CD14-positive monocyte (primary cell): ENCODE measurements at regions not wholly inside any gene's neighbourhood (a gene's known extent, or its start where the extent isn't known, plus 50 kb on each side); places are given as distances from the start of the nearest gene placed in this dataset.

Experiments used
- DNase-seq, 3 donors: peaks; one replicate each; pipeline ENCODE4 v3.0.0-alpha.2; 2011 to 2022
- H2AFZ ChIP-seq: 2 replicates; pipeline ENCODE4 v1.6.0; 2012; ENCODE audit warnings: mild to moderate bottlenecking, low read depth, low read length, inconsistent platforms; ENCODE audit not compliant: insufficient read depth, poor library complexity, severe bottlenecking
- H3K27ac ChIP-seq, 2 donors: 1 replicate in 1 of 2; 2 replicates in 1 of 2; pipeline ENCODE4 v1.5.1; 2012 to 2013; ENCODE audit warnings: low read length in 2 of 2, control low read depth in 1 of 2, inconsistent platforms in 1 of 2, low read depth in 1 of 2, mild to moderate bottlenecking in 1 of 2
- H3K27me3 ChIP-seq, 2 donors: one replicate each; pipeline versions ENCODE4 v1.6.0 to v1.6.1; 2011 to 2013; ENCODE audit warnings: low read length in 2 of 2; ENCODE audit not compliant: control insufficient read depth in 2 of 2, insufficient read depth in 2 of 2
- H3K36me3 ChIP-seq, 2 donors: replicated peaks in 1 of 2; 1 replicate in 1 of 2; 2 replicates in 1 of 2; pipeline versions ENCODE4 v1.5.1 to v1.6.1; 2012 to 2013; ENCODE audit warnings: low read length in 2 of 2, control low read depth in 1 of 2, inconsistent platforms in 1 of 2, mild to moderate bottlenecking in 1 of 2; ENCODE audit not compliant: insufficient read depth in 2 of 2, control insufficient read depth in 1 of 2
- H3K4me1 ChIP-seq, 2 donors: 1 replicate in 1 of 2; 2 replicates in 1 of 2; pipeline versions ENCODE4 v1.5.1 to v1.6.1; 2012 to 2013; ENCODE audit warnings: low read length in 2 of 2, control low read depth in 1 of 2, inconsistent platforms in 1 of 2, mild to moderate bottlenecking in 1 of 2, moderate library complexity in 1 of 2; ENCODE audit not compliant: insufficient read depth in 2 of 2, control insufficient read depth in 1 of 2
- H3K4me2 ChIP-seq: replicated peaks from 2 replicates; pipeline ENCODE3; 2012; ENCODE audit warnings: low read length, moderate library complexity, mild to moderate bottlenecking; ENCODE audit not compliant: poor library complexity, severe bottlenecking; ENCODE audit errors: extremely low read depth
- H3K4me3 ChIP-seq, 3 experiments: fragments of 200-600 bp in 1 of 3; sonication (generic) in 1 of 3; replicated peaks in 1 of 3; 1 replicate in 2 of 3; 2 replicates in 1 of 3; pipeline ENCODE4 v1.5.1; 2011 to 2013; ENCODE audit warnings: low read length in 3 of 3, mild to moderate bottlenecking in 3 of 3, control low read depth in 2 of 3, low read depth in 2 of 3, inconsistent platforms in 1 of 3, moderate library complexity in 1 of 3
- H3K79me2 ChIP-seq: 2 replicates; pipeline ENCODE4 v1.6.0; 2012; ENCODE audit warnings: mild to moderate bottlenecking, control low read depth, inconsistent platforms, low read length, moderate library complexity; ENCODE audit not compliant: insufficient read depth
- H3K9ac ChIP-seq: 2 replicates; pipeline ENCODE4 v1.6.0; 2017; ENCODE audit warnings: low read length, mild to moderate bottlenecking; ENCODE audit not compliant: insufficient read depth, poor library complexity, severe bottlenecking
- H3K9me3 ChIP-seq, 2 donors: replicated peaks in 1 of 2; 1 replicate in 1 of 2; 2 replicates in 1 of 2; pipeline versions ENCODE4 v1.5.1 to v1.6.1; 2012 to 2013; ENCODE audit warnings: low read length in 2 of 2, control low read depth in 1 of 2; ENCODE audit not compliant: control insufficient read depth in 1 of 2, insufficient read depth in 1 of 2
- H4K20me1 ChIP-seq: 2 replicates; pipeline ENCODE4 v1.6.0; 2012; ENCODE audit warnings: mild to moderate bottlenecking, low read length, control low read depth, moderate library complexity; ENCODE audit not compliant: insufficient read depth
- H3K27ac Mint-ChIP-seq, 7 donors: one replicate each; pipeline ENCODE4 v1.8.0; 2020; ENCODE audit warnings: mild to moderate bottlenecking in 7 of 7, mixed read lengths in 7 of 7, moderate library complexity in 6 of 7, inconsistent platforms in 2 of 7
- H3K27me3 Mint-ChIP-seq, 3 donors: one replicate each; pipeline ENCODE4 v1.8.0; 2021 to 2022; ENCODE audit warnings: low read depth in 3 of 3, mild to moderate bottlenecking in 3 of 3, mixed read lengths in 3 of 3, moderate library complexity in 3 of 3, inconsistent platforms in 1 of 3
- H3K36me3 Mint-ChIP-seq, 2 donors: one replicate each; pipeline ENCODE4 v1.8.0; 2020; ENCODE audit warnings: mixed read lengths in 2 of 2, inconsistent platforms in 1 of 2, mild to moderate bottlenecking in 1 of 2
- H3K4me1 Mint-ChIP-seq: one replicate; pipeline ENCODE4 v1.8.0; 2020; ENCODE audit warnings: mild to moderate bottlenecking, mixed read lengths
- H3K4me3 Mint-ChIP-seq, 2 donors: one replicate each; pipeline ENCODE4 v1.8.0; 2020; ENCODE audit warnings: mild to moderate bottlenecking in 2 of 2, mixed read lengths in 2 of 2, moderate library complexity in 1 of 2
- H3K9me3 Mint-ChIP-seq, 7 donors: one replicate each; pipeline ENCODE4 v1.8.0; 2020 to 2022; ENCODE audit warnings: mixed read lengths in 7 of 7, mild to moderate bottlenecking in 6 of 7, moderate library complexity in 6 of 7, inconsistent platforms in 2 of 7
- WGBS: methylation state at CpG from one replicate; pipeline ENCODE4 v1.1.5; 2013; ENCODE audit warnings: missing lambda C conversion rate; ENCODE audit not compliant: insufficient coverage; 5-methylcytosine and 5-hydroxymethylcytosine counted together
- intact Hi-C, 2 donors: fragments of 100-400 bp; cut with micrococcal nuclease; formaldehyde crosslinking; loops; one replicate each; pipeline versions ENCODE4 v1.15.0 to v1.15.1; 2023
- TF ChIP-seq, protein P1 (sequence below): fragments of 200-600 bp; IDR thresholded peaks from one replicate; pipeline ENCODE4 v1.8.0; 2022; ENCODE audit warnings: antibody characterized with exemption, mild to moderate bottlenecking

DNA sequence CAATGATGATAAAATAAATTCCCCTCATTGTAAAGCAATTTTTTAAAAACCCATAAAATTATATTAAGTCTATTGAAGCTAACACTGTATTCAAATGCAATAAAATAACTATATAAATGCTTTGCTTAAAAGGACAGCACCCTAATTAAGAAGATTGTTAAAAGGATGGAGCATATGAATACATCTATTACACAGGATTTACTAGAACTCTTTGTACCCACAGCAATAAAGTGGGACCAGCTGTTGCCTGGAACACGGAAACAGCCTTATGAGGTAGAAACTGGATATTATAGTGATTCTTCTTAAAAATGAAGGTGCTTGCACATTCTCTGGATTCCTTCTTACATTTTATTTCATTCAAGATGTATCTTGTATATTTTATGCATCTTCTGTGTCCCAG is 298.7 kb upstream of the KLF3 start:
- H3K36me3 ChIP-seq: no peaks in the 10 kb centered on the region
- no peaks in the 10 kb centered on the region for H4K20me1 ChIP-seq
- no peak overlapping the region for H3K4me3 Mint-ChIP-seq
- H3K9ac ChIP-seq: no peak overlapping the region
- H3K27me3 ChIP-seq: no peaks in the 10 kb centered on the region
- H3K9me3 ChIP-seq: no peaks in the 10 kb centered on the region
- H2AFZ ChIP-seq: no peak overlapping the region
- peaks cover 0 to 3% (median 1%) of the 10 kb centered on the region in 3 donors for H3K27me3 Mint-ChIP-seq
- peaks cover 0 to 6% of the 10 kb centered on the region in 2 donors for H3K4me1 ChIP-seq
- H3K4me2 ChIP-seq: no peak overlapping the region
- TF ChIP-seq, protein P1, sequence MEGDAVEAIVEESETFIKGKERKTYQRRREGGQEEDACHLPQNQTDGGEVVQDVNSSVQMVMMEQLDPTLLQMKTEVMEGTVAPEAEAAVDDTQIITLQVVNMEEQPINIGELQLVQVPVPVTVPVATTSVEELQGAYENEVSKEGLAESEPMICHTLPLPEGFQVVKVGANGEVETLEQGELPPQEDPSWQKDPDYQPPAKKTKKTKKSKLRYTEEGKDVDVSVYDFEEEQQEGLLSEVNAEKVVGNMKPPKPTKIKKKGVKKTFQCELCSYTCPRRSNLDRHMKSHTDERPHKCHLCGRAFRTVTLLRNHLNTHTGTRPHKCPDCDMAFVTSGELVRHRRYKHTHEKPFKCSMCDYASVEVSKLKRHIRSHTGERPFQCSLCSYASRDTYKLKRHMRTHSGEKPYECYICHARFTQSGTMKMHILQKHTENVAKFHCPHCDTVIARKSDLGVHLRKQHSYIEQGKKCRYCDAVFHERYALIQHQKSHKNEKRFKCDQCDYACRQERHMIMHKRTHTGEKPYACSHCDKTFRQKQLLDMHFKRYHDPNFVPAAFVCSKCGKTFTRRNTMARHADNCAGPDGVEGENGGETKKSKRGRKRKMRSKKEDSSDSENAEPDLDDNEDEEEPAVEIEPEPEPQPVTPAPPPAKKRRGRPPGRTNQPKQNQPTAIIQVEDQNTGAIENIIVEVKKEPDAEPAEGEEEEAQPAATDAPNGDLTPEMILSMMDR: no peak
- H3K27ac Mint-ChIP-seq: no peak overlapping the region
- no peaks in the 10 kb centered on the region for H3K36me3 Mint-ChIP-seq
- no peaks in the 10 kb centered on the region for H3K9me3 Mint-ChIP-seq
- no peaks in the 10 kb centered on the region for H3K79me2 ChIP-seq
- WGBS: no CpG with 5 or more reads among the region's 1 CpG
- intact Hi-C loops: no loop called here
- H3K27ac ChIP-seq: no peak overlapping the region
- peaks cover 8% of the 10 kb centered on the region for H3K4me1 Mint-ChIP-seq
- DNase-seq: no peak
- H3K4me3 ChIP-seq: no peak overlapping the region

DNA sequence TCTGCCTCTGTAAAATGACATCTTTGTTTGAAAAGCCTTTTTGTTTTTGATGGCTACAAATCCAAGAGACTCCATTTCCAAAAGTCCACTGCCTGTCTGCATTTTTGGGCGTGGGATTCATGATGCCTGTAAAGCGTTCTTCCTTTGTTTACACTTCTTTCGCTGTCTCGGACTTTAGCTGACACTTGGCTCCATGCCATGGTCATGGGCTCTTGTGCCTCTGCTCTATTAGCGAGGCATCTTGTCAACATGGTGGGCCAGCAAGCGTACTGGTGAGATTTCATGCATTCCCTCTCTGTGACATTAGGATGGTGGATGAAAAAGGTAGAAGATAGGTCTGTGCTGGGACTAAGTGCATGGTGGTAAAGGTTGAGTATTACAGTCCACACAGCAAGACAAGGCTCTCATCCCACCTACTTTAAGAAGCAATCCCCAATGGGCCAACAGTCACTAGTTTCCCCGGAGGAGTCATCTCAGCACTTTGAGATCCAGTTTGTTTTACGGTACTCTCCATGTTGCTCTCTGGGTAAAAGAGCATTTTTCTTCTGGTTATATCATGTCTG is 298.2 kb upstream of the KLF3 start:
- intact Hi-C loops: no loop called here
- Histone ChIP-seq H3K27ac (no peak overlapping the region), H4K20me1 (no peaks in the 10 kb centered on the region), H3K4me2 (no peak overlapping the region), H3K4me1 (peaks cover 0 to 6% of the 10 kb centered on the region in 2 donors), H3K9me3 (no peaks in the 10 kb centered on the region), H3K27me3 (no peaks in the 10 kb centered on the region), H3K4me3 (no peak overlapping the region), H3K36me3 (no peaks in the 10 kb centered on the region), H2AFZ (no peak overlapping the region), H3K79me2 (no peaks in the 10 kb centered on the region), H3K9ac (no peak overlapping the region)
- no peak overlapping the region for H3K4me3 Mint-ChIP-seq
- H3K27me3 Mint-ChIP-seq: peaks cover 0 to 3% (median 1%) of the 10 kb centered on the region in 3 donors
- no peaks in the 10 kb centered on the region for H3K9me3 Mint-ChIP-seq
- no peak for DNase-seq
- H3K36me3 Mint-ChIP-seq: no peaks in the 10 kb centered on the region
- 87% methylated on average over 5 of the region's 8 CpGs for WGBS
- peaks cover 8% of the 10 kb centered on the region for H3K4me1 Mint-ChIP-seq
- H3K27ac Mint-ChIP-seq: no peak overlapping the region
- TF ChIP-seq, protein P1: no peak
